ENCODE measurements at regions not wholly inside any gene's neighbourhood (a gene's known extent, or its start where the extent isn't known, plus 50 kb on each side); places are given as distances from the start of the nearest gene placed in this dataset.
A peak's percentile ranks its signal among the peaks of the same experiment; 100 is the strongest.

DNA sequence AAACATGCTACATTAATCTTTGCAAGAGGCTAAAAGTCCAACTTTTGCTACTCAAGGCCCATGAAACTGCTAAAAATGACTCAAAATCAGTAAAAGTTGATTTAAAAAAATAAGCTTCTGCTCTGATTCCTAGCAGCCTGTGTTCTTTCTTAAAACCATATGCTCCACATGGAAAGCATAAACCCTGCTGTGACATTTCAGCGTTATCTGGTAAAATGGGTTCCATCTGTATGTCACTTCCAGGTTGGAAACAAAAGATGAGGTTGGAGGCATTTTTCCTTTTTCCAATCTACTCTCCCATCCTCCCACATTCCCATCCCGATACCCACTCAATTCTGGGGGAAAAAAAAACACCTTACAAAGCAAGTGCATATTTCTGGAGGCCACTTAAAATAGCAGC lies 439.5 kb downstream of the NEBL start:
- TF ChIP-seq POLR2AphosphoS5 (IDR thresholded peaks at IDR 0.05; ENCODE audit: borderline replicate concordance, low read depth, low read length) (no peak), FOXP2 (optimal IDR thresholded peaks at IDR 0.05; ENCODE audit: control extremely low read depth, extremely low read length, insufficient read depth) (no peak), EZH2 (IDR thresholded peaks at IDR 0.05) (no peak)
- Histone ChIP-seq H3K27ac (no peak overlapping the region), H3K9me3 (ENCODE audit: low read depth, low read length) (no peaks in the 10 kb centered on the region), H3K4me3 (no peak overlapping the region), H3K36me3 (ENCODE audit: insufficient read depth, low read length) (no peaks in the 10 kb centered on the region), H3K9ac (ENCODE audit: insufficient read length) (no peak overlapping the region)
- DNase-seq (ENCODE audit: low read depth, low spot score), result no peak

GRCh38 chr10:20455774-20456173 lies 441.3 kb downstream of the NEBL start:
- DNase-seq (ENCODE audit: low read depth, low spot score), result no peak
- no peak overlapping the region for H3K27ac ChIP-seq
- TF ChIP-seq POLR2AphosphoS5 (IDR thresholded peaks at IDR 0.05; ENCODE audit: borderline replicate concordance, low read depth, low read length) (no peak), EZH2 (IDR thresholded peaks at IDR 0.05) (no peak), FOXP2 (optimal IDR thresholded peaks at IDR 0.05; ENCODE audit: control extremely low read depth, extremely low read length, insufficient read depth) (no peak)
- no peaks in the 10 kb centered on the region for H3K36me3 ChIP-seq (ENCODE audit: insufficient read depth, low read length)
- H3K9ac ChIP-seq (ENCODE audit: insufficient read length), result no peak overlapping the region
- H3K9me3 ChIP-seq (ENCODE audit: low read depth, low read length), result no peaks in the 10 kb centered on the region
- H3K4me3 ChIP-seq, result no peak overlapping the region

GRCh38 chr10:20454331-20454730 lies 442.8 kb downstream of the NEBL start:
- Histone ChIP-seq H3K9me3 (ENCODE audit: low read depth, low read length) (no peaks in the 10 kb centered on the region), H3K27ac (no peak overlapping the region), H3K4me3 (no peak overlapping the region), H3K9ac (ENCODE audit: insufficient read length) (no peak overlapping the region), H3K36me3 (ENCODE audit: insufficient read depth, low read length) (no peaks in the 10 kb centered on the region)
- no peak for DNase-seq (ENCODE audit: low read depth, low spot score)
- TF ChIP-seq POLR2AphosphoS5 (IDR thresholded peaks at IDR 0.05; ENCODE audit: borderline replicate concordance, low read depth, low read length), result no peak
- TF ChIP-seq FOXP2 (optimal IDR thresholded peaks at IDR 0.05; ENCODE audit: control extremely low read depth, extremely low read length, insufficient read depth), result no peak
- no peak for TF ChIP-seq EZH2 (IDR thresholded peaks at IDR 0.05)

- no peak overlapping the region for H3K27ac ChIP-seq
- TF ChIP-seq EZH2 (IDR thresholded peaks at IDR 0.05) (no peak), FOXP2 (optimal IDR thresholded peaks at IDR 0.05; ENCODE audit: control extremely low read depth, extremely low read length, insufficient read depth) (no peak), POLR2AphosphoS5 (IDR thresholded peaks at IDR 0.05; ENCODE audit: borderline replicate concordance, low read depth, low read length) (no peak)
- no peak for DNase-seq (ENCODE audit: low read depth, low spot score)
- no peak overlapping the region for H3K9ac ChIP-seq (ENCODE audit: insufficient read length)
- H3K36me3 ChIP-seq (ENCODE audit: insufficient read depth, low read length), result no peaks in the 10 kb centered on the region
- H3K4me3 ChIP-seq, result no peak overlapping the region
- no peaks in the 10 kb centered on the region for H3K9me3 ChIP-seq (ENCODE audit: low read depth, low read length)
Observed at GRCh38 chr10:20446561-20447193, 450.4 kb downstream of the NEBL start.

- TF ChIP-seq EZH2 (IDR thresholded peaks at IDR 0.05) (no peak), POLR2AphosphoS5 (IDR thresholded peaks at IDR 0.05; ENCODE audit: borderline replicate concordance, low read depth, low read length) (no peak), FOXP2 (optimal IDR thresholded peaks at IDR 0.05; ENCODE audit: control extremely low read depth, extremely low read length, insufficient read depth) (no peak)
Observed at GRCh38 chr10:20443094-20443493, 454.0 kb downstream of the NEBL start.

GRCh38 chr10:20429742-20430141 lies 467.4 kb downstream of the NEBL start:
- TF ChIP-seq FOXP2 (optimal IDR thresholded peaks at IDR 0.05; ENCODE audit: control extremely low read depth, extremely low read length, insufficient read depth) (no peak), POLR2AphosphoS5 (IDR thresholded peaks at IDR 0.05; ENCODE audit: borderline replicate concordance, low read depth, low read length) (no peak), EZH2 (IDR thresholded peaks at IDR 0.05) (no peak)
- no peaks in the 10 kb centered on the region for H3K9me3 ChIP-seq (ENCODE audit: low read depth, low read length)
- DNase-seq (ENCODE audit: low read depth, low spot score), result no peak
- no peak overlapping the region for H3K27ac ChIP-seq
- no peak overlapping the region for H3K9ac ChIP-seq (ENCODE audit: insufficient read length)
- no peak overlapping the region for H3K4me3 ChIP-seq
- H3K36me3 ChIP-seq (ENCODE audit: insufficient read depth, low read length), result no peaks in the 10 kb centered on the region

More at GRCh38 chr10:20443094-20443493, 454.0 kb downstream of the NEBL start:
- H3K9ac ChIP-seq (ENCODE audit: insufficient read length), result no peak overlapping the region
- H3K36me3 ChIP-seq (ENCODE audit: insufficient read depth, low read length), result no peaks in the 10 kb centered on the region
- no peak overlapping the region for H3K4me3 ChIP-seq
- no peaks in the 10 kb centered on the region for H3K9me3 ChIP-seq (ENCODE audit: low read depth, low read length)
- no peak for DNase-seq (ENCODE audit: low read depth, low spot score)
- 0 out of 2 replicates have a peak overlapping the region, but pooled peaks have one; percentile 36 for H3K27ac ChIP-seq

DNA sequence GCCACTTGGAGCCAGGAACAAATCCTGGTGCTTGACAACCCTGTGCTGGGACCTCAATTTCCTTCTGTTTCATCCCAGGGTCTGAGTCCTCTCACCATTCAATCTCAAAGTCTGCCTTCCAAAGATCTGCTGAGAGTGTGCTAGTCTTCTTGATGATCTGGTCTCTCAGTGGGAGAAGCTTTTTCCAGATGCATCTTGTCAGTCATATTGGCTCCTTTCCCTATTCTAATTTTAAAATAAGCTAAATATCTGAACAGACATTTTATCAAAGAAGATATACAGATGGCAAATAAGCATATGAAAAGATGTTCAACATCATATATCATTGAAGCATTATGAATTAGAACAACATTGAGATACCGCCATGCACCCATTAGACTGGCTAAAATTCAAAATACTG lies 469.3 kb downstream of the NEBL start:
- no peak overlapping the region for H3K4me3 ChIP-seq
- no peaks in the 10 kb centered on the region for H3K9me3 ChIP-seq (ENCODE audit: low read depth, low read length)
- no peak for DNase-seq (ENCODE audit: low read depth, low spot score)
- H3K27ac ChIP-seq, result no peak overlapping the region
- no peak overlapping the region for H3K9ac ChIP-seq (ENCODE audit: insufficient read length)
- no peaks in the 10 kb centered on the region for H3K36me3 ChIP-seq (ENCODE audit: insufficient read depth, low read length)
- no peak for TF ChIP-seq POLR2AphosphoS5 (IDR thresholded peaks at IDR 0.05; ENCODE audit: borderline replicate concordance, low read depth, low read length)

DNA sequence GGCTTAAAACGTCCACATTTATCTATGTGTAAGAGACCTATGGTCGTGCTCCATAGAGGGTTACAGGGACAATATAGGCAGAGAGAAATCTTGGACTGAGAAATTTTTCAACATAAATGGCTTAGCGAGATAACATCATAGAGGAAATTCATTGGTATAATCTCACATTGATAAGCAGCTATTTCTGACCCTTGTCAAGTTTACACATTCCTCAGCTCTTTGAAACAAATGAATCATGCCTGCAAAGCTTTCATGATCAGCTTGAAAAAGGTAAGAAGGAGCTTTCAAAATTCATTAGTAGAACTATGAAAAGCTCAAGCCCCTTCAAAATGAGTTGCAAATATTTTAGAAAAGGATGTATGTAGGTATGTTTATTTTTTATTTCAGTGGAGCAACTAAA lies 478.8 kb downstream of the NEBL start:
- no peak for DNase-seq (ENCODE audit: low read depth, low spot score)
- Histone ChIP-seq H3K36me3 (ENCODE audit: insufficient read depth, low read length) (no peaks in the 10 kb centered on the region), H3K9me3 (ENCODE audit: low read depth, low read length) (no peaks in the 10 kb centered on the region), H3K4me3 (no peak overlapping the region), H3K27ac (no peak overlapping the region), H3K9ac (ENCODE audit: insufficient read length) (no peak overlapping the region)
- no peak for TF ChIP-seq EZH2 (IDR thresholded peaks at IDR 0.05)

DNA sequence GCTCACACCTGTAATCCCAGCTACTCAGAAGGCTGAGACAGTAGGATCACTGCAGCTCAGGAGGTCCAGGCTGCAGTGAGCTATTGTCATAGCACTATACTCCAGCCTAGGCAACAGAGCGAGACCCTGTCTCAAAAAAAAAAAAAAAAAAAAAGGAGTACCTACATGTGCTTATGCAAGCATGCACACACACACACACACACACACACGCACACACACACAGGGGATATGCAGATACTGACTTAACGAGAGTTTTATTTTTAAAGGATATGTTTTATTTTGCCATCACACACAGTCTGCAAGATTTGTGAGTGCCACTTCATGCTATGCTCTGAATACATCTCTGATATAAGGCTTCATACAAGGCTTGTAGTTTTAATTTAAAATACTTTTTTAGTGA lies 479.3 kb downstream of the NEBL start:
- DNase-seq (ENCODE audit: low read depth, low spot score), result no peak
- Histone ChIP-seq H3K9ac (ENCODE audit: insufficient read length) (no peak overlapping the region), H3K36me3 (ENCODE audit: insufficient read depth, low read length) (no peaks in the 10 kb centered on the region), H3K4me3 (no peak overlapping the region), H3K27ac (no peak overlapping the region), H3K9me3 (ENCODE audit: low read depth, low read length) (no peaks in the 10 kb centered on the region)
- TF ChIP-seq POLR2AphosphoS5 (IDR thresholded peaks at IDR 0.05; ENCODE audit: borderline replicate concordance, low read depth, low read length), result no peak
